MM.1S (cell line): ENCODE measurements at regions not wholly inside any gene's neighbourhood (a gene's known extent, or its start where the extent isn't known, plus 50 kb on each side); places are given as distances from the start of the nearest gene placed in this dataset.

Source experiments
- CTCF ChIP-seq: fragments of 300-600 bp; sonication (generic); IDR thresholded peaks from 2 replicates; pipeline ENCODE4 v1.5.1; 2016; ENCODE audit warnings: antibody characterized with exemption, low read length, mixed read lengths
- EZH2 ChIP-seq: fragments of 300-600 bp; sonication (generic); optimal IDR thresholded peaks from 2 replicates; pipeline ENCODE3; 2017; ENCODE audit warnings: low read depth, mild to moderate bottlenecking, antibody characterized with exemption, low read length, mixed read lengths
- EZH2phosphoT487 ChIP-seq: fragments of 300-600 bp; sonication (generic); IDR thresholded peaks from 2 replicates; pipeline ENCODE4 v1.6.1; 2018; ENCODE audit warnings: antibody characterized with exemption, low read length

- TF ChIP-seq CTCF, result no peak
- TF ChIP-seq EZH2, result no peak
- no peak for TF ChIP-seq EZH2phosphoT487
Measured at GRCh38 chr20:16965401-16965800, 217.2 kb downstream of the OTOR start.
